Choroid plexus epithelial cell (primary cell): ENCODE measurements at regions not wholly inside any gene's neighbourhood (a gene's known extent, or its start where the extent isn't known, plus 50 kb on each side); places are given as distances from the start of the nearest gene placed in this dataset.

Source experiments
- DNase-seq: peaks from one replicate; pipeline ENCODE4 v3.0.0-alpha.2; 2010; ENCODE audit warnings: low read depth
- H3K4me3 ChIP-seq: 2 replicates; pipeline ENCODE4 v1.5.1; 2011; ENCODE audit warnings: low read depth, mild to moderate bottlenecking, control low read depth, low read length, moderate library complexity
- TF ChIP-seq, protein P1 (sequence below): conservative IDR thresholded peaks from 2 replicates; pipeline ENCODE4 v1.5.1; 2011; ENCODE audit warnings: low read depth, mild to moderate bottlenecking, control low read depth, inconsistent platforms, low read length, moderate library complexity

DNA sequence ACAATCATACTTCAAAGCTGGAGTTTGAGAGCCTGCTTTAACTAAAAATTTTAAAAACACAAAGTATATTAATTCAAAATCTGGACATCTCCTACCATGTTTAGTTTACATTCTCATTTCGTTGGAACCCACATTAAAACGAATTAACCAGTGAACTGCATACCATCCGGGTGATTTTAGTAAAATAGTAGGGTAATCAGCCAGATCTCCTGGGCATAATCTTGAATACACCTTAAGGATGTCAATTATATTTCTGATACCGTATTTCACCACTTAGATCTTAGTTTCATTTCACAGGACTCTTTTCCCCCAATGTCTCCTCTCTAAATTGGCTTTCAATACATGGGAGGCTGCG lies 175.6 kb upstream of the PFKP start:
- no peak overlapping the region for H3K4me3 ChIP-seq
- TF ChIP-seq, protein P1, sequence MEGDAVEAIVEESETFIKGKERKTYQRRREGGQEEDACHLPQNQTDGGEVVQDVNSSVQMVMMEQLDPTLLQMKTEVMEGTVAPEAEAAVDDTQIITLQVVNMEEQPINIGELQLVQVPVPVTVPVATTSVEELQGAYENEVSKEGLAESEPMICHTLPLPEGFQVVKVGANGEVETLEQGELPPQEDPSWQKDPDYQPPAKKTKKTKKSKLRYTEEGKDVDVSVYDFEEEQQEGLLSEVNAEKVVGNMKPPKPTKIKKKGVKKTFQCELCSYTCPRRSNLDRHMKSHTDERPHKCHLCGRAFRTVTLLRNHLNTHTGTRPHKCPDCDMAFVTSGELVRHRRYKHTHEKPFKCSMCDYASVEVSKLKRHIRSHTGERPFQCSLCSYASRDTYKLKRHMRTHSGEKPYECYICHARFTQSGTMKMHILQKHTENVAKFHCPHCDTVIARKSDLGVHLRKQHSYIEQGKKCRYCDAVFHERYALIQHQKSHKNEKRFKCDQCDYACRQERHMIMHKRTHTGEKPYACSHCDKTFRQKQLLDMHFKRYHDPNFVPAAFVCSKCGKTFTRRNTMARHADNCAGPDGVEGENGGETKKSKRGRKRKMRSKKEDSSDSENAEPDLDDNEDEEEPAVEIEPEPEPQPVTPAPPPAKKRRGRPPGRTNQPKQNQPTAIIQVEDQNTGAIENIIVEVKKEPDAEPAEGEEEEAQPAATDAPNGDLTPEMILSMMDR = no peak
- DNase-seq = no peak

DNA sequence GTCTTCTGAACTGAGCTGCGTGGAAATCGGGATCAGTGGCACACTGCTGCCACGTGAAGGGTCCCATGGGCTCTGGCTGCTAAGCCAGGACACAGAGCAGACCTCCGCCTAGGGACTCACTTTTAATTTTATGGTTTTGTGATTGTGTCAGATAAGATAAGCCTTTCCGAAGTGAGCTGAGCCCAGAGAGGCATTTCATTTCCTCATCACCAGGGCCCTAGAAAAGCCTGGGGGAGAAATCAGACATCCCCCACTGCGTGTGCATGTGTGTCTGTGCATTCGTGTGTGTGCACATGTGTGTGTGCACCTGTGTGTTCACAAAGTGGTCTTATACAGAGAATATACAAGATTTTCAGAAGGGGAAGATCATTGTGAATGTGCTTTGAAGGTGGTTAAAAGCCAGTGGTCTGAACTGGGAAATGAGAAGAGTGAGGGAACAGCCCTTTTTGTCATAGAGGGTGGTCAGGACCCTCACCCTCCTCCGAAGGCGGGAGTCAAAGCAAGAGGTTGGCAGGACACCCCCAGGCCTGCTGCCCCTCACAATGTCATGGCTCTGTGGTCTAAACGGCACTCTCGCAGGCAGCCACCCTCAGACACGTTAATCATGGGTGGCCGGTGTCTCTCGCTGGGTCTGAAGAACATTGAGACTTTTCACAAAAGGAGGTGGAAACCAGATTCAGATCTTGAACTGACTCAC lies 176.1 kb upstream of the PFKP start:
- no peak for DNase-seq
- no peak overlapping the region for H3K4me3 ChIP-seq
- TF ChIP-seq, protein P1 = no peak

DNA sequence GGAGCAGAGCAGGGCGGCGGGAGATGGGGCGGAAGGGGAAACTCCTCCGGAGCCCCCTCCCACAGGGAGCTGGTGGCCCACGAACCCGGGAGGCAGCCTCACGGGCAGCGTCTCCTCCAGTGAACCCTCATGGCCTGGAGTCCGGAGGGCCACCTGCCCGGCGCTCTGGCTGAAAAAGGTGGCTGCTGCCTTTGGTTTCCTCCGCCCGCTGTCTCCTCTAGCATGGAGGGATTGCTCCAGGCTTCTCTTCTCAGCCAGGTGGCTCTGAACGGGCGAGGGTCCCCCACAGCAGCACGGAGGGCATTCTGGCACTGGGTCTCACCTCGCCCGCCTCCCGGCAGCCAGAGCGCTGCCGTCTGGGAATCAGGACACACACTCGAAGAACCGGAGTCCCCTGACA lies 177.3 kb upstream of the PFKP start:
- TF ChIP-seq, protein P1 = no peak
- DNase-seq = no peak
- no peak overlapping the region for H3K4me3 ChIP-seq

DNA sequence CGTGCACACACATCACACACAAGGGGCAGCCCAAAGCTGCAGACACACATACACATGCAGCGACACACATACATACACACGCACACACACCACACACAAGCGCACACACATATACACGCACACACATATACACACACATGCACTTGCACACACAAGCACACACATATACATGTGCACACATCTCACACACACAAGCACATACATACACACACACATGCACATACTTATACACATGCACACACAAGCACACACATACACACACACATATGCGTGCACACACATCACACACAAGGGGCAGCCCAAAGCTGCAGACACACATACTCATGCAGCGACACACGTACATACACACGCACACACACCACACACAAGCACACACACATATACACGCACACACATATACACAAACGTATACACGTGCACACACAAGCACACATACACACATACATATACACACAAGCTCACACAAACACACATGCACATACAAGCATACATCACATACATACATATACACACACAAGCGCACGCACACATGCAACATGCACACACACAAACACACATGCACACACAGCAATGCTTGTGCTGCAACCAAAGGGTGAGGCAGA lies 178.8 kb upstream of the PFKP start:
- no peak for DNase-seq
- H3K4me3 ChIP-seq = no peak overlapping the region
- TF ChIP-seq, protein P1 = no peak

DNA sequence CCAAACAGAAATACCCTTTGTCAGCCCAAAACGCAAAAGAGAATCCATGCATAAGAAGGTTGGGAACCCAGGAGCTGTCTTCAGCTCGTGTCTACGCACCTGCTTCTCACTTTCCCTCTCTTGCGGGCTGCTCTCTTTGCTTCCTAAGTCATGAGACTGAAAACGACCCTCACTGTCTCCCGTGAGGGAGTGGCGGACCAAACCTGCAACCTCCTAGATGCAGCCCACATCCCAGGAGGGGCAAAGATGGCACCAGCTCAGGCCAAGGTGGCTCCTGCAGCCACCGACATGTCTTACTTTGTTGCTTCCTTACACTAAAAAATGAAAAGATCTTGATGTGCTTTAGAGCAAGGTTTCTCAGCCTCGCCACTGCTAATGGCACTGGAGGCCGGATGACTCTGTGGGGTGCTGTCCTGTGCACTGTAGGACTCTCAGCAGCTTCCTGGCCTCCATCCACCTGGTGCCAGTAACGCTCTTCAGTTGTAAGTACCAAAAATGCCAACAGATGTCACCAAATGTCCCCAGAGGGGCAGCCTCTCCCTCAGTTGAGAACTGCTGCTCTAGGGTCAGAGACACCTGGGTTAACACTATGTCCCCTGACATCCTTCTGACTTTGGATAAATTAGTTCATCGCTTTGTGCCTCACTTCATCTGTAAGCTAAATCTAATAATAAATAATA lies 179.8 kb upstream of the PFKP start:
- DNase-seq = no peak
- TF ChIP-seq, protein P1 = no peak

DNA sequence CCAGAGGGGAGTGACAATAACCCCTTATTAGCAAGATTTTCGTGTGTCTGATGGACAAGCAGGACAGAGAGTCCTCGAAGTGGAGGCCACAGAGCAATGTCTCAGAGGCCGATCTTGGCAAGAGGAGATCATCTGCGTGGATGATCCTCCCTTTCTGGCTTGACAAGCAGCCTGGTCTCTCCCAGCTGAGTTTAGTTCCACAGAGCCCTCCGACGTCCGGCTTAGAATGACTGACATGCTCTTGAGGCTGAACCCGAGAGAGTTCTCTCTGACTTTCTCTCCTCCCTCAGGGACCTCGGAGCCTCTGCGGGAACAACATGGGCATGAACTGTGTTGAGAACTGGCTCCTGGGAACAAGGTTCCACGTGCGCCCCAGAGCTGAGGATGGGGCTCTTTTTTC lies 180.7 kb upstream of the PFKP start:
- TF ChIP-seq, protein P1 = no peak
- H3K4me3 ChIP-seq = no peak overlapping the region
- DNase-seq = no peak

More for the DNA sequence above, 179.8 kb upstream of the PFKP start:
- H3K4me3 ChIP-seq = no peak overlapping the region
